ENCODE measurements at regions not wholly inside any gene's neighbourhood (a gene's known extent, or its start where the extent isn't known, plus 50 kb on each side); places are given as distances from the start of the nearest gene placed in this dataset.

- no peak for DNase-seq
- Mint-ChIP-seq H3K4me3 (no peak overlapping the region), H3K27ac (no peak overlapping the region), H3K4me1 (ENCODE audit: low read depth) (no peaks in the 10 kb centered on the region), H3K9me3 (peaks cover 5% of the 10 kb centered on the region; the same call in 1 of the 2 replicates), H3K27me3 (ENCODE audit: insufficient read depth) (no peaks in the 10 kb centered on the region), H3K36me3 (ENCODE audit: low read depth) (no peaks in the 10 kb centered on the region)
- TF ChIP-seq, protein P1, sequence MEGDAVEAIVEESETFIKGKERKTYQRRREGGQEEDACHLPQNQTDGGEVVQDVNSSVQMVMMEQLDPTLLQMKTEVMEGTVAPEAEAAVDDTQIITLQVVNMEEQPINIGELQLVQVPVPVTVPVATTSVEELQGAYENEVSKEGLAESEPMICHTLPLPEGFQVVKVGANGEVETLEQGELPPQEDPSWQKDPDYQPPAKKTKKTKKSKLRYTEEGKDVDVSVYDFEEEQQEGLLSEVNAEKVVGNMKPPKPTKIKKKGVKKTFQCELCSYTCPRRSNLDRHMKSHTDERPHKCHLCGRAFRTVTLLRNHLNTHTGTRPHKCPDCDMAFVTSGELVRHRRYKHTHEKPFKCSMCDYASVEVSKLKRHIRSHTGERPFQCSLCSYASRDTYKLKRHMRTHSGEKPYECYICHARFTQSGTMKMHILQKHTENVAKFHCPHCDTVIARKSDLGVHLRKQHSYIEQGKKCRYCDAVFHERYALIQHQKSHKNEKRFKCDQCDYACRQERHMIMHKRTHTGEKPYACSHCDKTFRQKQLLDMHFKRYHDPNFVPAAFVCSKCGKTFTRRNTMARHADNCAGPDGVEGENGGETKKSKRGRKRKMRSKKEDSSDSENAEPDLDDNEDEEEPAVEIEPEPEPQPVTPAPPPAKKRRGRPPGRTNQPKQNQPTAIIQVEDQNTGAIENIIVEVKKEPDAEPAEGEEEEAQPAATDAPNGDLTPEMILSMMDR (IDR thresholded peaks at IDR 0.05) = no peak
Observed at GRCh38 chr4:148978301-148978700, 536.1 kb upstream of the NR3C2 start.

DNA sequence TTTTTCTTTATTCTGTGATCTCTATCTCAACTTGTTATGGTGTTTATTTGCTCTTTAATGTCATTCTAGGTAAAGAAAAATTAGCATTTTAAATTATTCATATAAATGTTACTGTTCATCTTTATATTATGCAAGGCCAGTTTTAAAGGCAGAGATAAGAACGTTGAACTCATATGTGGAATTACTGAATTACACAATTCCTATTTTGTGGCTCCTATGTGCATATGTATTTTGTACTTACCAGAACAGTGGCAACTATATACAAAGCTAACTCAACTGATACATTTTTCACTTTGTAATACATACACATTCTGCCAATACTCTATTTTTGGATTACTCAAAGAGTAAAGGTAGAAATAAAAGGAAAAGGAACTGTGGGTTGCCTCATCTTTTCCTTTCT lies 533.2 kb upstream of the NR3C2 start:
- TF ChIP-seq, protein P1 (IDR thresholded peaks at IDR 0.05) = no peak
- DNase-seq = no peak
- Mint-ChIP-seq H3K9me3 (peaks cover 10% of the 10 kb centered on the region; the same call in 1 of the 2 replicates), H3K4me3 (no peak overlapping the region), H3K27me3 (ENCODE audit: insufficient read depth) (no peaks in the 10 kb centered on the region; the same call in none of the 2 replicates), H3K27ac (no peak overlapping the region), H3K4me1 (ENCODE audit: low read depth) (no peaks in the 10 kb centered on the region), H3K36me3 (ENCODE audit: low read depth) (no peaks in the 10 kb centered on the region)

DNA sequence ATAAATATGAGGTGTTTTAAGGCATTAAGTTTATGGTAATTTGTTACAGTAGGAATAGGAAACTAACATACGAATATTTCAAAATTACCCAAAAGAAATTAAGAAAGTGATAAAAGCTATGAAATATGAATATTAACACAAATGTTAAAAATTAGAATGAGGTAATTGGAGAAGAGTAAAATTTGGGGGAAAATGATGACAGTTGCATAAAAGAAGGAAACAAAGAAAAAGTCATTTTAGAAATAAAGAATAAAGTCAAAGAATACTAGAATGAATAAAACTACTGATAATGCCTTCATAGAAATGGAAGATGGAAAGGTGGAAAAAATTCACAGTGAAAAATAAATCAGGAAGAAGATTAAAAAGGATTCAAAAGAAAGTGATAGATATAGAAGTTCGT lies 522.9 kb upstream of the NR3C2 start:
- Mint-ChIP-seq H3K27me3 (ENCODE audit: insufficient read depth) (peaks cover 1% of the 10 kb centered on the region; the same call in 1 of the 2 replicates), H3K4me1 (ENCODE audit: low read depth) (peaks cover 6% of the 10 kb centered on the region), H3K36me3 (ENCODE audit: low read depth) (no peaks in the 10 kb centered on the region), H3K4me3 (no peak overlapping the region), H3K27ac (no peak overlapping the region), H3K9me3 (no peaks in the 10 kb centered on the region)
- DNase-seq = no peak
- TF ChIP-seq, protein P1 (IDR thresholded peaks at IDR 0.05) = no peak

DNA sequence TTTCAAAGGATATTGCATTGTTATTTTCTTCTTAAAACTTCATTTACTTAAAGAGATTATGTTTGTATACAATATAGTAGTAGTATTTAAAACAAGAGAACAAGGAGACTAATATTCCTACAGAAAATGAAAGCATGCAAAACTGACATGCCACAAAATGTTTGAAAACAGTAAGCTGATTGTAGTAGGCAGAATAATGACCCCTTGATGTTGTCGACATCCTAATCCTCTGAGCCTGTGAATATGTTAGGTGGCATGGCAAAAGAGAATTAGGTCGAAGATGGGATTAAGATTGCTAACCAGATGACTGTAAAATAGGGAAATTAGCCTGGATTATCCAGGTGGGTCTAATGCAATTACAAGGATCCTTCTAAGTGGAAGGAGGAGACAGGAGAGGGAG lies 522.2 kb upstream of the NR3C2 start:
- no peak overlapping the region for H3K27ac Mint-ChIP-seq
- DNase-seq = no peak
- peaks cover 1% of the 10 kb centered on the region; the same call in 1 of the 2 replicates for H3K27me3 Mint-ChIP-seq (ENCODE audit: insufficient read depth)
- no peaks in the 10 kb centered on the region for H3K9me3 Mint-ChIP-seq
- peaks cover 6% of the 10 kb centered on the region for H3K4me1 Mint-ChIP-seq (ENCODE audit: low read depth)
- H3K4me3 Mint-ChIP-seq = no peak overlapping the region
- no peaks in the 10 kb centered on the region for H3K36me3 Mint-ChIP-seq (ENCODE audit: low read depth)
- TF ChIP-seq, protein P1 (IDR thresholded peaks at IDR 0.05) = no peak

DNA sequence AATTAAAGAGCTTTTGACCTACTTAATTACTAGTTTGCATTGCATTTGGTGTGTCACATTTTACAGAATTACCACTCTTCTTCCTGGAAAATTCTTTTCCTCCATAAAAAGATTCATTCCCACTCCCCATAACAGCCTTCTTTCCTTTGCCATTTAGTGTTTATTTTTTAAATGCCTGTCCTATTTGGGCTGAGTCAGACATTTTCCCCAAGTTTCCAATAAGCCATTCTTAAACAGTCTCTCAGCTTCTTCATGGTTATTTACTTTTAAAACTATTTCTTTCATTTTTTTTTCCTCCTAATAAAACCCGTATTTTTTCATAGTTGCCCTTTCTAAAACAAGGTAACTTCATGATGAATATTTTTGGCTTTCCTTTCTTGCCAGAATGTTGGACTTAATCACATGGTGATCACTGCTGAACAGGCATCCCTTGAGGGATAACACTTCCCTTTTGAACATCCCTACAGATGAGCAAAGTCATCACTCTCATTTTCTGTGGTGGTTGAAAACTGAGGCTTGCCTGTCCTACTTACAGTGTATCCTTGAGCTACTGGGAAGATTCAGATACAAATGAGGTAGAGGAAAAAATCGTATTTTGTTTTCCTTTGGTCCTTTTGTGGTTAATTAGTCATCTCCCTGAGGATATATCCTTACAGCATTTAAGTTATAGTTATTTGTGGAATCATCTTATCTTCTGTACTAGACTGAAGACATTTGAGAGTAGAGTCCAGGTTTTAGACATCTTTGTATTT lies 520.5 kb upstream of the NR3C2 start:
- Mint-ChIP-seq H3K4me1 (ENCODE audit: low read depth) (peaks cover 6% of the 10 kb centered on the region), H3K4me3 (no peak overlapping the region), H3K36me3 (ENCODE audit: low read depth) (no peaks in the 10 kb centered on the region), H3K27ac (no peak overlapping the region), H3K27me3 (ENCODE audit: insufficient read depth) (peaks cover 1% of the 10 kb centered on the region; the same call in 1 of the 2 replicates), H3K9me3 (no peaks in the 10 kb centered on the region)
- TF ChIP-seq, protein P1 (IDR thresholded peaks at IDR 0.05) = no peak
- peak; percentile 24 for DNase-seq
